NCI-H446 treated with DMSO at 0.1 percent for 48 hours (cell line): ENCODE measurements at regions not wholly inside any gene's neighbourhood (a gene's known extent, or its start where the extent isn't known, plus 50 kb on each side); places are given as distances from the start of the nearest gene placed in this dataset.

ENCODE experiments used
- DNase-seq: peaks from one replicate; lab custom pipeline; 2025; lab: John Stamatoyannopoulos, UW

- no peak for DNase-seq
Observed at GRCh38 chr15:62946940-62947339, 95.6 kb upstream of the TPM1 start.

GRCh38 chr15:62950462-62950931 lies 92.0 kb upstream of the TPM1 start:
- DNase-seq = peak; percentile 93

GRCh38 chr15:62951481-62951880 lies 91.1 kb upstream of the TPM1 start:
- no peak for DNase-seq

GRCh38 chr15:62953021-62953420 lies 89.5 kb upstream of the TPM1 start:
- no peak for DNase-seq

- DNase-seq = no peak
Observed at GRCh38 chr15:62953496-62954045, 89.0 kb upstream of the TPM1 start.

- no peak for DNase-seq
Observed at GRCh38 chr15:62957130-62957529, 85.4 kb upstream of the TPM1 start.

GRCh38 chr15:62958528-62959363 lies 83.8 kb upstream of the TPM1 start:
- peak; percentile 72 for DNase-seq

GRCh38 chr15:62961134-62961533 lies 81.4 kb upstream of the TPM1 start:
- no peak for DNase-seq

- DNase-seq = no peak
Observed at GRCh38 chr15:62962101-62962995, 80.2 kb upstream of the TPM1 start.

GRCh38 chr15:62964251-62964650 lies 78.3 kb upstream of the TPM1 start:
- DNase-seq = no peak

- DNase-seq = no peak
Observed at GRCh38 chr15:62966294-62967078, 76.1 kb upstream of the TPM1 start.

GRCh38 chr15:62968699-62969098 lies 73.8 kb upstream of the TPM1 start:
- DNase-seq = no peak

- DNase-seq = no peak
Observed at GRCh38 chr15:62969442-62970089, 73.0 kb upstream of the TPM1 start.

- no peak for DNase-seq
Observed at GRCh38 chr15:62972814-62973213, 69.7 kb upstream of the TPM1 start.

GRCh38 chr15:62975515-62975914 lies 67.0 kb upstream of the TPM1 start:
- no peak for DNase-seq

- no peak for DNase-seq
Observed at GRCh38 chr15:62976301-62976881, 66.2 kb upstream of the TPM1 start.

GRCh38 chr15:62977952-62978811 lies 64.4 kb upstream of the TPM1 start:
- no peak for DNase-seq

GRCh38 chr15:62979252-62979651 lies 63.3 kb upstream of the TPM1 start:
- DNase-seq = no peak

- DNase-seq = no peak
Observed at GRCh38 chr15:62981071-62981470, 61.5 kb upstream of the TPM1 start.

- no peak for DNase-seq
Observed at GRCh38 chr15:62983956-62984355, 58.6 kb upstream of the TPM1 start.
